HG03159 (cell line): ENCODE measurements at regions not wholly inside any gene's neighbourhood (a gene's known extent, or its start where the extent isn't known, plus 50 kb on each side); places are given as distances from the start of the nearest gene placed in this dataset.
"Not testable (repeated sequence)": the region's sequence is repeated elsewhere in the genome, so short reads cannot be mapped to it uniquely, and the experiment has no call there.

Source experiments
- ATAC-seq: cut with Tn5 transposase; IDR thresholded peaks from one replicate; pipeline ENCODE4 v1.9.1; 2021; ENCODE audit warnings: mild to moderate bottlenecking, moderate library complexity; ENCODE audit not compliant: unreplicated experiment

GRCh38 chr9:13450723-13451122 is 171.2 kb upstream of the MPDZ start:
- peak; percentile 61 for ATAC-seq

- ATAC-seq, result no peak
Measured at GRCh38 chr9:13448482-13448881, 169.0 kb upstream of the MPDZ start.

- ATAC-seq, result no peak
Measured at GRCh38 chr9:13447843-13448422, 168.4 kb upstream of the MPDZ start.

- ATAC-seq, result no peak
Measured at GRCh38 chr9:13446938-13447842, 167.7 kb upstream of the MPDZ start.

- no peak for ATAC-seq
Measured at GRCh38 chr9:13446286-13446937, 166.9 kb upstream of the MPDZ start.

- ATAC-seq, result no peak
Measured at GRCh38 chr9:13445103-13445500, 165.6 kb upstream of the MPDZ start.

GRCh38 chr9:13444245-13445102 is 165.0 kb upstream of the MPDZ start:
- no peak for ATAC-seq

GRCh38 chr9:13443346-13444244 is 164.1 kb upstream of the MPDZ start:
- ATAC-seq, result no peak

- ATAC-seq, result no peak
Measured at GRCh38 chr9:13439685-13440476, 160.4 kb upstream of the MPDZ start.

- ATAC-seq, result no peak
Measured at GRCh38 chr9:13437866-13438265, 158.4 kb upstream of the MPDZ start.

- ATAC-seq, result no peak
Measured at GRCh38 chr9:13436591-13436990, 157.1 kb upstream of the MPDZ start.

- not testable (repeated sequence) for ATAC-seq
Measured at GRCh38 chr9:13433453-13433852, 154.0 kb upstream of the MPDZ start.

GRCh38 chr9:13432904-13433303 is 153.4 kb upstream of the MPDZ start:
- no peak for ATAC-seq

GRCh38 chr9:13431692-13432091 is 152.2 kb upstream of the MPDZ start:
- ATAC-seq, result no peak

GRCh38 chr9:13431222-13431536 is 151.7 kb upstream of the MPDZ start:
- ATAC-seq, result no peak

GRCh38 chr9:13430368-13431221 is 151.1 kb upstream of the MPDZ start:
- no peak for ATAC-seq

GRCh38 chr9:13429301-13430190 is 150.1 kb upstream of the MPDZ start:
- ATAC-seq, result no peak
